Gastrocnemius medialis (tissue), 4 donors: ENCODE measurements at regions not wholly inside any gene's neighbourhood (a gene's known extent, or its start where the extent isn't known, plus 50 kb on each side); places are given as distances from the start of the nearest gene placed in this dataset.

ENCODE experiments used
- ATAC-seq, 2 donors: fragments of 150-250 bp; one replicate each; pipeline ENCODE4 v1.9.1; 2016
- DNase-seq, 2 donors: peaks; one replicate each; pipeline ENCODE4 v3.0.0-alpha.2; 2019
- H3K27ac ChIP-seq, 4 donors: fragments of 200-600 bp; sonication (generic); 1 replicate in 1 of 4; 2 replicates in 3 of 4; pipeline ENCODE4 v1.5.1; 2016 to 2018; ENCODE audit warnings: mild to moderate bottlenecking in 2 of 4, moderate library complexity in 1 of 4
- H3K27me3 ChIP-seq, 3 donors: fragments of 200-600 bp; sonication (generic) in 2 of 3; 1 replicate in 1 of 3; 2 replicates in 2 of 3; pipeline versions ENCODE4 v1.5.1 to v1.6.0; 2016 to 2019; ENCODE audit warnings: mild to moderate bottlenecking in 1 of 3, moderate library complexity in 1 of 3
- H3K36me3 ChIP-seq, 2 donors: fragments of 200-600 bp; sonication (generic) in 1 of 2; one replicate each; pipeline ENCODE4 v1.5.1; 2017 to 2018
- H3K4me1 ChIP-seq, 2 donors: fragments of 200-600 bp; sonication (generic) in 1 of 2; one replicate each; pipeline ENCODE4 v1.5.1; 2016 to 2017; ENCODE audit warnings: mild to moderate bottlenecking in 2 of 2
- H3K4me3 ChIP-seq, 4 donors: fragments of 200-600 bp; sonication (generic) in 3 of 4; 1 replicate in 1 of 4; 2 replicates in 3 of 4; pipeline ENCODE4 v1.5.1; 2016 to 2019; ENCODE audit warnings: mild to moderate bottlenecking in 2 of 4
- H3K9me3 ChIP-seq, 3 donors: fragments of 200-600 bp; sonication (generic) in 2 of 3; 1 replicate in 1 of 3; 2 replicates in 2 of 3; pipeline ENCODE4 v1.5.1; 2016 to 2019
- POLR2A ChIP-seq, 2 donors: fragments of 450-650 bp; IDR thresholded peaks; one replicate each; pipeline ENCODE4 v1.6.1; 2017; ENCODE audit warnings: antibody characterized with exemption in 2 of 2, mild to moderate bottlenecking in 2 of 2, moderate library complexity in 2 of 2
- in situ Hi-C, 4 donors: fragments of 200-750 bp; cut with MboI; loops; one replicate each; pipeline versions ENCODE4 v1.15.0 to v1.8.0; 2017; ENCODE audit warnings: low sequenced_read_pairs in 4 of 4
- intact Hi-C: fragments of 100-400 bp; cut with DNase I; formaldehyde crosslinking; loops from one replicate; pipeline ENCODE4 v1.15.1; 2023; ENCODE audit warnings: low total_unique reads
- TF ChIP-seq, protein P1 (sequence below), 5 experiments: fragments of 450-650 bp in 3 of 5; fragments of 200-600 bp in 2 of 5; sonication (generic) in 2 of 5; IDR thresholded peaks in 4 of 5; conservative IDR thresholded peaks in 1 of 5; 1 replicate in 4 of 5; 2 replicates in 1 of 5; pipeline ENCODE4 v1.5.1; 2016 to 2019; ENCODE audit warnings: antibody characterized with exemption in 5 of 5, mild to moderate bottlenecking in 3 of 5, moderate library complexity in 3 of 5

- intact Hi-C loops: no loop called here
- Histone ChIP-seq H3K9me3 (no peaks in the 10 kb centered on the region), H3K27me3 (no peaks in the 10 kb centered on the region), H3K36me3 (no peaks in the 10 kb centered on the region), H3K27ac (no peak overlapping the region), H3K4me3 (no peak overlapping the region), H3K4me1 (no peaks in the 10 kb centered on the region)
- no peak for TF ChIP-seq POLR2A (IDR thresholded peaks at IDR 0.05)
- TF ChIP-seq, protein P1, sequence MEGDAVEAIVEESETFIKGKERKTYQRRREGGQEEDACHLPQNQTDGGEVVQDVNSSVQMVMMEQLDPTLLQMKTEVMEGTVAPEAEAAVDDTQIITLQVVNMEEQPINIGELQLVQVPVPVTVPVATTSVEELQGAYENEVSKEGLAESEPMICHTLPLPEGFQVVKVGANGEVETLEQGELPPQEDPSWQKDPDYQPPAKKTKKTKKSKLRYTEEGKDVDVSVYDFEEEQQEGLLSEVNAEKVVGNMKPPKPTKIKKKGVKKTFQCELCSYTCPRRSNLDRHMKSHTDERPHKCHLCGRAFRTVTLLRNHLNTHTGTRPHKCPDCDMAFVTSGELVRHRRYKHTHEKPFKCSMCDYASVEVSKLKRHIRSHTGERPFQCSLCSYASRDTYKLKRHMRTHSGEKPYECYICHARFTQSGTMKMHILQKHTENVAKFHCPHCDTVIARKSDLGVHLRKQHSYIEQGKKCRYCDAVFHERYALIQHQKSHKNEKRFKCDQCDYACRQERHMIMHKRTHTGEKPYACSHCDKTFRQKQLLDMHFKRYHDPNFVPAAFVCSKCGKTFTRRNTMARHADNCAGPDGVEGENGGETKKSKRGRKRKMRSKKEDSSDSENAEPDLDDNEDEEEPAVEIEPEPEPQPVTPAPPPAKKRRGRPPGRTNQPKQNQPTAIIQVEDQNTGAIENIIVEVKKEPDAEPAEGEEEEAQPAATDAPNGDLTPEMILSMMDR (IDR thresholded peaks at IDR 0.05 in 4 of 5, conservative IDR thresholded peaks at IDR 0.05 in 1 of 5): no peak
- ATAC-seq: no peak
- no peak for DNase-seq
- in situ Hi-C loops: no loop called here
Measured at GRCh38 chr11:112381578-112381977, 120.9 kb upstream of the PLET1 start.

DNA sequence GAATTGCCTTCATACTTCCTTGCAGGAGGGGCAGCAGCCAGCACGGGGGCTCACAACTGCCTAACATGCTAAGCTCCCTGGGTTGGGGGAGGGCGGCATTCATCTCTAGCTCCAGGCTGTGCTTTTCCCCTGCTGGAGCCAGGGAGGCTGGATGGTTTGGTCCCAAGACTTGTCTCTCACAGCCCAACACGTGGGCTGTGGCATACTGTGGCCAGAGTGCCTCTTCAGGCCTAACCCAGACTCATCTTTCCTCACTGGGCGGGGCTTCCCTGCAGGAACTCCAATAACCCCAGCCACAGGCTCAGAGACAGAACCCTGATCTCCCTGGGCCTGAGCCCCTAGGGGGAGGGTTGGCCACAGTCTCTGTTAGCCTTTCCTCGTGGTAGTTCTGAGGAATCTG, 121.9 kb upstream of the PLET1 start:
- intact Hi-C loops (no loop called here), in situ Hi-C loops (no loop called here)
- no peak overlapping the region for H3K27ac ChIP-seq
- no peak for TF ChIP-seq POLR2A (IDR thresholded peaks at IDR 0.05)
- TF ChIP-seq, protein P1 (IDR thresholded peaks at IDR 0.05 in 4 of 5, conservative IDR thresholded peaks at IDR 0.05 in 1 of 5): no peak
- no peaks in the 10 kb centered on the region for H3K4me1 ChIP-seq
- no peaks in the 10 kb centered on the region for H3K27me3 ChIP-seq
- no peaks in the 10 kb centered on the region for H3K36me3 ChIP-seq
- ATAC-seq: no peak
- no peak overlapping the region for H3K4me3 ChIP-seq
- H3K9me3 ChIP-seq: no peaks in the 10 kb centered on the region
- DNase-seq: no peak

- H3K27ac ChIP-seq: no peak overlapping the region
- H3K4me3 ChIP-seq: no peak overlapping the region
- TF ChIP-seq POLR2A (IDR thresholded peaks at IDR 0.05): no peak
- TF ChIP-seq, protein P1 (IDR thresholded peaks at IDR 0.05 in 4 of 5, conservative IDR thresholded peaks at IDR 0.05 in 1 of 5): no peak
- H3K9me3 ChIP-seq: no peaks in the 10 kb centered on the region
- in situ Hi-C loops (no loop called here), intact Hi-C loops (no loop called here)
- ATAC-seq: no peak
- DNase-seq: no peak
- no peaks in the 10 kb centered on the region for H3K27me3 ChIP-seq
- H3K36me3 ChIP-seq: no peaks in the 10 kb centered on the region
- no peaks in the 10 kb centered on the region for H3K4me1 ChIP-seq
Measured at GRCh38 chr11:112388496-112388895, 127.8 kb upstream of the PLET1 start.

GRCh38 chr11:112391086-112391485, 130.4 kb upstream of the PLET1 start:
- no peak overlapping the region for H3K27ac ChIP-seq
- TF ChIP-seq, protein P1 (IDR thresholded peaks at IDR 0.05 in 4 of 5, conservative IDR thresholded peaks at IDR 0.05 in 1 of 5): no peak
- TF ChIP-seq POLR2A (IDR thresholded peaks at IDR 0.05): no peak
- H3K36me3 ChIP-seq: no peaks in the 10 kb centered on the region
- DNase-seq: no peak
- no peaks in the 10 kb centered on the region for H3K9me3 ChIP-seq
- H3K4me1 ChIP-seq: no peaks in the 10 kb centered on the region
- no peak overlapping the region for H3K4me3 ChIP-seq
- in situ Hi-C loops: no loop called here
- no peaks in the 10 kb centered on the region for H3K27me3 ChIP-seq
- intact Hi-C loops: no loop called here
- ATAC-seq: no peak

GRCh38 chr11:112392904-112393303, 132.2 kb upstream of the PLET1 start:
- Histone ChIP-seq H3K27me3 (no peaks in the 10 kb centered on the region), H3K4me1 (no peaks in the 10 kb centered on the region), H3K9me3 (no peaks in the 10 kb centered on the region), H3K27ac (no peak overlapping the region), H3K36me3 (no peaks in the 10 kb centered on the region), H3K4me3 (no peak overlapping the region)
- DNase-seq: no peak
- ATAC-seq: no peak
- no peak for TF ChIP-seq POLR2A (IDR thresholded peaks at IDR 0.05)
- TF ChIP-seq, protein P1 (IDR thresholded peaks at IDR 0.05 in 4 of 5, conservative IDR thresholded peaks at IDR 0.05 in 1 of 5): no peak
- in situ Hi-C loops: no loop called here
- intact Hi-C loops: no loop called here
